Brain microvascular endothelial cell (primary cell): ENCODE measurements at regions not wholly inside any gene's neighbourhood (a gene's known extent, or its start where the extent isn't known, plus 50 kb on each side); places are given as distances from the start of the nearest gene placed in this dataset.
A peak's percentile ranks its signal among the peaks of the same experiment; 100 is the strongest.

Source experiments
- DNase-seq: peaks from one replicate; pipeline ENCODE4 v3.0.0-alpha.2; 2020
- H3K27ac ChIP-seq: fragments of 250-450 bp; sonication (Bioruptor Pico); 2 replicates; pipeline ENCODE4 v1.5.1; 2020; ENCODE audit warnings: mild to moderate bottlenecking, moderate library complexity
- H3K27me3 ChIP-seq: fragments of 250-450 bp; sonication (Bioruptor Pico); replicated peaks from 2 replicates; pipeline ENCODE4 v1.5.1; 2020; ENCODE audit warnings: mild to moderate bottlenecking
- H3K36me3 ChIP-seq: fragments of 250-450 bp; sonication (Bioruptor Pico); replicated peaks from 2 replicates; pipeline ENCODE4 v1.5.1; 2020; ENCODE audit warnings: mild to moderate bottlenecking
- H3K4me3 ChIP-seq: 2 replicates; pipeline ENCODE4 v1.5.1; 2011; ENCODE audit warnings: low read depth, mild to moderate bottlenecking, control low read depth, low read length, moderate library complexity
- in situ Hi-C: cut with HindIII; loops from 2 replicates; pipeline ENCODE4 v1.10.0; 2017; ENCODE audit warnings: low sequenced_read_pairs, low pct_ligation_motif_present
- TF ChIP-seq, protein P1 (sequence below): IDR thresholded peaks from 2 replicates; pipeline ENCODE4 v1.5.1; 2011; ENCODE audit warnings: low read depth, mild to moderate bottlenecking, moderate library complexity, low read length, control low read depth, inconsistent platforms; ENCODE audit errors: missing control alignments

DNA sequence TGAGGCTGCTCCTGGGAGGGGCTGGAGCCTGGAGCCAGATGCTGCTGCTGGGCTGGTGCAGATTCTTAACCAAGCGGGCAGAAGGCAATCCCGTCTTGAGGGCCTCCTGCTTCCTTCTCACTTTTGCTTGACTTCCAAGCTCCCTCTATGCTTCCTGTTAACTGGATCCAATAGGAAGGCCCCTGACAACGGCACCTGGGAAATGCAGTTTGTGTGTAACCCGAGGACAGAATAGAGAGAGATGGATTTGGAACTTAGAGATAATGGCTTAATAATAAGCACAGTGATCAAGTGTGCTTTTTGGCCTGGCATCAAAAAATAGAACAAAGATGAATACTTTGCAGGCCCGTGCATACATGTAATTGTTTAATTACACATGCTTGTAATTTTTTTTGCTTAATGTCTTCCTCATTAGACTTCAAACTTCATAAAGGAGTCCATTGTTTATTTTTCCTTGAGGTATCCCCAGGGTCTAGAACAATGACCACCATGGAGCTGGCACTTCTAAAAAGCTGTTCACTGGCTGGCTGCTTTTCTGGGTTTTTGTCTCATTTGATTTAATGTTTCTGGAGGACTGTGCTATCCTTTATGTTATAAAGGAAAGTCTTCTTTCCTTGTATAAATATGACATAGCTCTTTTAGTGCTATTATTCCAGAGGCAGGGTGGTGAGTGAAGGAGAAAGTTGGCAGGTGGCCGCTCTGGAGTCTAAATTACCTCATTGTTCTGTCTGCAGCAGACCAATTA, 63.3 kb upstream of the MITF start:
- peaks cover under 1% of the 10 kb centered on the region for H3K27me3 ChIP-seq
- DNase-seq: no peak
- in situ Hi-C loops: loop anchor here (25.0 kb wide), 1 partner anchor 261 kb away; no protein-coding TSS in a partner anchor
- no peak overlapping the region for H3K4me3 ChIP-seq
- TF ChIP-seq, protein P1, sequence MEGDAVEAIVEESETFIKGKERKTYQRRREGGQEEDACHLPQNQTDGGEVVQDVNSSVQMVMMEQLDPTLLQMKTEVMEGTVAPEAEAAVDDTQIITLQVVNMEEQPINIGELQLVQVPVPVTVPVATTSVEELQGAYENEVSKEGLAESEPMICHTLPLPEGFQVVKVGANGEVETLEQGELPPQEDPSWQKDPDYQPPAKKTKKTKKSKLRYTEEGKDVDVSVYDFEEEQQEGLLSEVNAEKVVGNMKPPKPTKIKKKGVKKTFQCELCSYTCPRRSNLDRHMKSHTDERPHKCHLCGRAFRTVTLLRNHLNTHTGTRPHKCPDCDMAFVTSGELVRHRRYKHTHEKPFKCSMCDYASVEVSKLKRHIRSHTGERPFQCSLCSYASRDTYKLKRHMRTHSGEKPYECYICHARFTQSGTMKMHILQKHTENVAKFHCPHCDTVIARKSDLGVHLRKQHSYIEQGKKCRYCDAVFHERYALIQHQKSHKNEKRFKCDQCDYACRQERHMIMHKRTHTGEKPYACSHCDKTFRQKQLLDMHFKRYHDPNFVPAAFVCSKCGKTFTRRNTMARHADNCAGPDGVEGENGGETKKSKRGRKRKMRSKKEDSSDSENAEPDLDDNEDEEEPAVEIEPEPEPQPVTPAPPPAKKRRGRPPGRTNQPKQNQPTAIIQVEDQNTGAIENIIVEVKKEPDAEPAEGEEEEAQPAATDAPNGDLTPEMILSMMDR: no peak
- no peaks in the 10 kb centered on the region for H3K36me3 ChIP-seq
- H3K27ac ChIP-seq: no peak overlapping the region

DNA sequence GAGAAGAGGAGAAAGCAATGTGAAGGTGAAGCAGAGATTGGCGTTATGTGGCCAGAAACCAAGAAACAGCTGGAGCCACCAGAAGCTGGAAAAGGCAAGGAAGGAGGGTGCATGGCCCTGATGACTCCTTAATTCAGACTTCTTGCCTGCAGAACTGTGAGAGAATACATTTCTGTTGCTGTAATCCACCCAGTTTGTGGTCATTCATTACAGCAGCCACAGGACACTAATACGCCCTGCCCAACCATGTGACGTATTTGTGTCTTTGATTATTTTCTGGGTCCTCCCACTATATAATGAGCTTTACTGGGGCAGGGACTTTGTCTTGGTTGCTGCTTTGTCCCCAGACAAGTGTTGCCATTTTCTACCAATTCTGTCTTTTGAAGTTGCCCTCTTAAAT, 64.5 kb upstream of the MITF start:
- no peak for DNase-seq
- no peaks in the 10 kb centered on the region for H3K27me3 ChIP-seq
- TF ChIP-seq, protein P1: no peak
- no peak overlapping the region for H3K27ac ChIP-seq
- no peak overlapping the region for H3K4me3 ChIP-seq
- H3K36me3 ChIP-seq: no peaks in the 10 kb centered on the region
- in situ Hi-C loops: loop anchor here (25.0 kb wide), 1 partner anchor 263 kb away; no protein-coding TSS in a partner anchor

DNA sequence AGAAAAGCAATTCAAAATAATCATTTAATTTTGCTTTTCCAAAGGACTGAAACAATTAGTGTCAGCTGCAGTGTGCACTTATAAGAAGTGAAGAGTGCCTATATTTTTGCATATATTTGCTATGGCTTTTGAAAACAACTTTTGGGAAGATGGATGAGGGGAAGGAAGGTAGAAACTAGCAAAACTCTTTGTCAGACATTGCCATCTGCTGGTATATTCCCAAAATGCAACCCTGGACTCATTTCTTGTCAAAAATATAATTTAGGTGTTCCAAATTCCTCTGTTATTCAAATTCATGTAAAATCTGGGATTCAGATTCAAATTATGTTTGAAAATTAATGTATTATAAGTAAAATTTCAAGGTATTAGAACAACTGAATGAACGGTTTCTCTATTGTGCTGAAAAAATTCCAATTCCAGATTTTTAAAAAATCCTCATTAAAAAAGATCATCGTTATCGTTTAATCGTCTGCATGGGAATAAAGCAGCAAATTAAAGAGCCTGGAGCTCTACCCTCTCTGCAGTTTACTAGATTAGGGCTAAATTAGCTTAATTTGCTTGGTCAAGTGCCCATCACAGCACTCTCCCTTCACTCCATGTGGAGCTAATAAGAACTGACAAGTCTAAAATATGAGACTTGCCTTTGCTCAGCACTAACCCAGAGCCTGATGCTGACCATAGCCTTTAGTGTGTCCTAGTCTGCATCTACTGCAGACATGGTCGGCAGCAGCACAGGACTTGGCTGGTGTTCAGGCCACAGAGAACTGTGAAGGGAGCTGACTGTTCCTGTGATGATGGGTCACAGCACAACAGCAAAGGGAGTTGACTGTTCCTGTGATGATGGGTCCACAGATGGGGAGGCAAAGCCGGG, 67.9 kb upstream of the MITF start:
- no peaks in the 10 kb centered on the region for H3K27me3 ChIP-seq
- H3K27ac ChIP-seq: no peak overlapping the region
- TF ChIP-seq, protein P1: peak; percentile 61
- no peaks in the 10 kb centered on the region for H3K36me3 ChIP-seq
- peak; percentile 48 for DNase-seq
- in situ Hi-C loops: no loop called here
- H3K4me3 ChIP-seq: no peak overlapping the region

DNA sequence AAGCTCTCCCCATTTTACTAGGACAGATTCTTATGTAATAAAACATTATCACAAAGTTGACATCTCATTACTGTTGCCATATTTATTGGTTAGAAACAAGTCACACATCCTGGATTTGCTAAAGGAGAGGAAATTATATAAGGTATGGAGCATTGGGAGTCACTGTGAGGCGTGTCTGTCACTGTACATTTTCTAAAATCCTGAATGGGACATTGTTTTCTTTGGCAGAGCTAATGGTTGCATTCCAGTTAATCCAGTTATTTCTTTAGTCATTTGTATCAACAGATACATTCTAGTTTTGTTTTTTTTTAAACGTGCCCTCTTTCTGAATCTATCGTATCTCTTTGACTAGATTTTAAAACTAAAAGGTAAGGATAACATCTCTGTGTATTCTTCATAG, 70.2 kb upstream of the MITF start:
- H3K27ac ChIP-seq: no peak overlapping the region
- TF ChIP-seq, protein P1: no peak
- H3K36me3 ChIP-seq: no peaks in the 10 kb centered on the region
- H3K27me3 ChIP-seq: no peaks in the 10 kb centered on the region
- no peak for DNase-seq
- in situ Hi-C loops: no loop called here
- H3K4me3 ChIP-seq: no peak overlapping the region

DNA sequence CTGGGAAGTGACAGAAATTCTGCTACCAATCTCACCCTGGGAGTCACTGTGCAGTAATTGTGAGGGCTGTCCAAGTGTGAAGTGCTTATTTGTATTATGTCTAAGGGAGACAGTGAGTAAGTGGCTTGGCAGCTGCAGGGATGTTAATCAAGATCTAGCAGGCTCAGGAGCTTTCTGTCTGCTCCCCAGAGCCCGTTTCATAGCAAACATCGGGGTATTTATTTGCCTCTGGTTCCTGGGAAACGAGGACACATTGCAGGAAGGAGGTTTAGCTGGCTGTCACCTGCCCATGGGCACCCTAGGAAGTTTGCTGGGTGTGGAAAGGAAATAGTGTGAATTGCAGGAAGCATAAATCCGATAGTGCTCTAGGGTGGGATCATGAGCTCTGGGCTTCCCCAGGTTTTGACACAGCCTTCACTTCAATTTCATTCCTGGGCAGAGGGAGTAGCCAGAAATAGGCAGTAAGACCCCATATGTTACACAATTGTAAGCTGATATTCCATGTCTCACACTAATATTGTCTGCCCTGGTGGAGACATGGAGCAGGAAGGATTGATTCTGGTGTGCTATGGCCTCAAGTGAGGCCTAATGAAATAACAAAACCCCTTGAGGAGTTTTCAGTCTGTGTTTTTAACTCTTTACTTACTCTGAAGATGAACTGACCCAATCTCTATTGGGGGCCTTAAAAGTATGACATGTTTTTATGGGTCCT, 74.1 kb upstream of the MITF start:
- peak; percentile 87 for DNase-seq
- Histone ChIP-seq H3K4me3 (no peak overlapping the region), H3K36me3 (no peaks in the 10 kb centered on the region), H3K27ac (no peak overlapping the region), H3K27me3 (no peaks in the 10 kb centered on the region)
- in situ Hi-C loops: no loop called here
- TF ChIP-seq, protein P1: no peak
